IMR-90 (cell line): ENCODE measurements at regions not wholly inside any gene's neighbourhood (a gene's known extent, or its start where the extent isn't known, plus 50 kb on each side); places are given as distances from the start of the nearest gene placed in this dataset.

ENCODE experiments used
- ATAC-seq: fragments of 200-7000 bp; cut with Tn5 transposase; 2 replicates; pipeline ENCODE4 v1.9.1; 2020; ENCODE audit warnings: low read depth, mild to moderate bottlenecking, moderate library complexity
- BruUV-seq: library from RNA; stranded (reverse); fragments of 400-500 nt; replicated peaks from 2 replicates; lab custom pipeline; 2021; lab: Mats Ljungman, UMichigan
- CTCF ChIA-PET: fragments of 300-600 bp; formaldehyde crosslinking; extraction: SDS; loops from one replicate; lab custom pipeline; 2021; ENCODE audit warnings: antibody characterized with exemption; lab: Yijun Ruan, JAX
- POLR2A ChIA-PET: fragments of 300-600 bp; sonication (Branson Sonifier 250); formaldehyde crosslinking; loops from one replicate; lab custom pipeline; 2022; ENCODE audit warnings: antibody characterized with exemption; ENCODE audit not compliant: unreplicated experiment; lab: Charles Lee
- DNase-seq: peaks from one replicate; pipeline ENCODE4 v3.0.0; 2013
- H2AFZ ChIP-seq: replicated peaks from 2 replicates; pipeline ENCODE3; 2013; ENCODE audit warnings: low read length, mild to moderate bottlenecking; ENCODE audit not compliant: poor library complexity
- H2AK5ac ChIP-seq: 2 replicates; pipeline ENCODE4 v1.6.1; 2013; ENCODE audit warnings: low read depth, low read length, inconsistent platforms
- H2AK9ac ChIP-seq: replicated peaks from 2 replicates; pipeline ENCODE3; 2013; ENCODE audit warnings: mild to moderate bottlenecking, low read depth, low read length, moderate library complexity; ENCODE audit not compliant: poor library complexity
- H2BK120ac ChIP-seq: 2 replicates; pipeline ENCODE4 v1.6.1; 2013; ENCODE audit warnings: low read depth, low read length, inconsistent platforms
- H2BK15ac ChIP-seq: 3 replicates; pipeline ENCODE4 v1.6.1; 2013; ENCODE audit warnings: low read depth, low read length, inconsistent platforms
- H2BK20ac ChIP-seq: 2 replicates; pipeline ENCODE4 v1.6.1; 2013; ENCODE audit warnings: low read depth, mild to moderate bottlenecking, inconsistent platforms, low read length, moderate library complexity
- H2BK5ac ChIP-seq: 2 replicates; pipeline ENCODE4 v1.6.1; 2013; ENCODE audit warnings: mild to moderate bottlenecking, low read depth, low read length, inconsistent platforms; ENCODE audit not compliant: poor library complexity, severe bottlenecking
- H3K14ac ChIP-seq: replicated peaks from 2 replicates; pipeline ENCODE4 v1.6.1; 2013; ENCODE audit warnings: low read depth, low read length, inconsistent platforms
- H3K18ac ChIP-seq: 2 replicates; pipeline ENCODE4 v1.6.1; 2013; ENCODE audit warnings: low read depth, low read length, control low read depth
- H3K23ac ChIP-seq: 2 replicates; pipeline ENCODE4 v1.6.1; 2013; ENCODE audit warnings: low read depth, low read length, inconsistent platforms
- H3K27ac ChIP-seq: 2 replicates; pipeline ENCODE4 v1.5.1; 2013; ENCODE audit warnings: mild to moderate bottlenecking, control low read depth, low read length; ENCODE audit not compliant: insufficient read depth
- H3K27me3 ChIP-seq: 2 replicates; pipeline ENCODE4 v1.6.1; 2013; ENCODE audit warnings: low read length; ENCODE audit not compliant: control insufficient read depth, insufficient read depth
- H3K36me3 ChIP-seq: 2 replicates; pipeline ENCODE4 v1.6.1; 2013; ENCODE audit warnings: low read length, mixed read lengths; ENCODE audit not compliant: control insufficient read depth, insufficient read depth
- H3K4ac ChIP-seq: 2 replicates; pipeline ENCODE4 v1.6.1; 2013; ENCODE audit warnings: low read depth, low read length, inconsistent platforms
- H3K4me1 ChIP-seq: 2 replicates; pipeline ENCODE4 v1.6.1; 2013; ENCODE audit warnings: low read length, mixed read lengths; ENCODE audit not compliant: control insufficient read depth, insufficient read depth
- H3K4me2 ChIP-seq: 2 replicates; pipeline ENCODE4 v1.6.1; 2013; ENCODE audit warnings: low read depth, mild to moderate bottlenecking, control low read depth, low read length, moderate library complexity
- H3K4me3 ChIP-seq: 2 replicates; pipeline ENCODE4 v1.5.1; 2013; ENCODE audit warnings: low read depth, mild to moderate bottlenecking, control low read depth, low read length, moderate library complexity; ENCODE audit not compliant: insufficient read depth
- H3K56ac ChIP-seq: 2 replicates; pipeline ENCODE4 v1.6.1; 2013; ENCODE audit warnings: low read length, inconsistent platforms; ENCODE audit not compliant: insufficient read depth; ENCODE audit errors: extremely low read depth
- H3K79me1 ChIP-seq, 2 experiments: 2 replicates each; pipeline ENCODE4 v1.6.1; 2013; ENCODE audit warnings: low read length in 2 of 2, inconsistent platforms in 1 of 2, low read depth in 1 of 2
- H3K9ac ChIP-seq: 2 replicates; pipeline ENCODE4 v1.6.1; 2013; ENCODE audit warnings: low read depth, low read length, control low read depth
- H3K9me1 ChIP-seq: 2 replicates; pipeline ENCODE4 v1.6.1; 2013; ENCODE audit warnings: low read length, inconsistent platforms; ENCODE audit not compliant: insufficient read depth
- H3K9me3 ChIP-seq: 2 replicates; pipeline ENCODE4 v1.6.1; 2013; ENCODE audit warnings: low read length; ENCODE audit not compliant: control insufficient read depth, insufficient read depth
- H4K20me1 ChIP-seq: 2 replicates; pipeline ENCODE4 v1.6.1; 2013; ENCODE audit warnings: low read length, inconsistent platforms; ENCODE audit not compliant: insufficient read depth
- H4K5ac ChIP-seq: 2 replicates; pipeline ENCODE4 v1.6.1; 2013; ENCODE audit warnings: mild to moderate bottlenecking, low read depth, low read length, control low read depth
- H4K8ac ChIP-seq, 2 experiments: 2 replicates each; pipeline ENCODE4 v1.6.1; 2013; ENCODE audit warnings: low read depth in 2 of 2, low read length in 2 of 2, control low read depth in 1 of 2, inconsistent platforms in 1 of 2
- H4K91ac ChIP-seq: 2 replicates; pipeline ENCODE4 v1.6.1; 2013; ENCODE audit warnings: low read depth, low read length, inconsistent platforms; ENCODE audit not compliant: insufficient read depth
- BHLHE40 ChIP-seq: fragments of 150-350 bp; IDR thresholded peaks from 2 replicates; pipeline ENCODE4 v1.6.1; 2016; ENCODE audit warnings: mild to moderate bottlenecking, low read depth, low read length
- CEBPB ChIP-seq: IDR thresholded peaks from 2 replicates; pipeline ENCODE4 v1.6.1; 2012; ENCODE audit warnings: low read depth, low read length, improper control_type of control experiment
- CHD1 ChIP-seq: IDR thresholded peaks from 2 replicates; pipeline ENCODE4 v1.6.1; 2012; ENCODE audit warnings: low read depth, low read length, improper control_type of control experiment
- CTCF ChIP-seq: conservative IDR thresholded peaks from 2 replicates; pipeline ENCODE4 v1.5.1; 2012; ENCODE audit warnings: mild to moderate bottlenecking, low read depth, low read length, improper control_type of control experiment
- ELK1 ChIP-seq: fragments of 150-350 bp; IDR thresholded peaks from 2 replicates; pipeline ENCODE4 v1.6.1; 2016; ENCODE audit warnings: low read depth, mild to moderate bottlenecking, low read length, moderate library complexity, borderline replicate concordance
- FOS ChIP-seq: fragments of 150-350 bp; IDR thresholded peaks from 2 replicates; pipeline ENCODE4 v1.6.1; 2016; ENCODE audit warnings: low read depth, low read length
- MAFK ChIP-seq: IDR thresholded peaks from 2 replicates; pipeline ENCODE4 v1.6.1; 2012; ENCODE audit warnings: low read depth, low read length, improper control_type of control experiment
- MAZ ChIP-seq: IDR thresholded peaks from 2 replicates; pipeline ENCODE4 v1.6.1; 2012; ENCODE audit warnings: low read depth, mild to moderate bottlenecking, low read length, improper control_type of control experiment, moderate library complexity, borderline replicate concordance
- MXI1 ChIP-seq: IDR thresholded peaks from 2 replicates; pipeline ENCODE4 v1.6.1; 2012; ENCODE audit warnings: low read depth, mild to moderate bottlenecking, low read length, moderate library complexity, borderline replicate concordance
- NFE2L2 ChIP-seq: fragments of 150-350 bp; IDR thresholded peaks from 2 replicates; pipeline ENCODE4 v1.6.1; 2016; ENCODE audit warnings: low read depth, mild to moderate bottlenecking, low read length
- POLR2A ChIP-seq: IDR thresholded peaks from 2 replicates; pipeline ENCODE4 v1.6.1; 2012; ENCODE audit warnings: mild to moderate bottlenecking, low read depth, low read length
- RAD21 ChIP-seq: IDR thresholded peaks from 2 replicates; pipeline ENCODE4 v1.6.1; 2012; ENCODE audit warnings: low read length, improper control_type of control experiment
- RCOR1 ChIP-seq: IDR thresholded peaks from 2 replicates; pipeline ENCODE4 v1.6.1; 2012; ENCODE audit warnings: mild to moderate bottlenecking, low read length, improper control_type of control experiment; ENCODE audit not compliant: insufficient replicate concordance
- RFX5 ChIP-seq: IDR thresholded peaks from 2 replicates; pipeline ENCODE4 v1.8.0; 2012; ENCODE audit warnings: low read depth, mild to moderate bottlenecking, low read length, moderate library complexity
- SMC3 ChIP-seq: fragments of 150-350 bp; IDR thresholded peaks from 2 replicates; pipeline ENCODE4 v1.6.1; 2016; ENCODE audit warnings: low read depth, mild to moderate bottlenecking, antibody characterized with exemption, low read length, moderate library complexity
- USF2 ChIP-seq: fragments of 150-350 bp; IDR thresholded peaks from 2 replicates; pipeline ENCODE4 v1.6.1; 2017; ENCODE audit warnings: mild to moderate bottlenecking, antibody characterized with exemption, low read length, low read depth
- WGBS, 2 experiments: methylation state at CpG; one replicate each; pipeline versions ENCODE4 v1.1.5 to v1.1.7; 2013; ENCODE audit warnings: missing lambda C conversion rate in 2 of 2; ENCODE audit not compliant: insufficient read length in 1 of 2; ENCODE audit errors: extremely low coverage in 2 of 2; 5-methylcytosine and 5-hydroxymethylcytosine counted together
- dilution Hi-C: fragments of 300-500 bp; cut with HindIII; formaldehyde crosslinking; loops from one replicate; pipeline ENCODE4 v1.14.3; 2018; ENCODE audit warnings: low sequenced_read_pairs; ENCODE audit not compliant: unreplicated experiment
- in situ Hi-C: fragments of 300-500 bp; cut with MboI; formaldehyde crosslinking; loops from 3 replicates; pipeline ENCODE4 v1.14.3; 2019; ENCODE audit warnings: low sequenced_read_pairs, inconsistent platforms, mixed read lengths
- intact Hi-C: fragments of 100-400 bp; cut with micrococcal nuclease; formaldehyde crosslinking; loops from 2 replicates; pipeline ENCODE4 v1.10.0; 2022

DNA sequence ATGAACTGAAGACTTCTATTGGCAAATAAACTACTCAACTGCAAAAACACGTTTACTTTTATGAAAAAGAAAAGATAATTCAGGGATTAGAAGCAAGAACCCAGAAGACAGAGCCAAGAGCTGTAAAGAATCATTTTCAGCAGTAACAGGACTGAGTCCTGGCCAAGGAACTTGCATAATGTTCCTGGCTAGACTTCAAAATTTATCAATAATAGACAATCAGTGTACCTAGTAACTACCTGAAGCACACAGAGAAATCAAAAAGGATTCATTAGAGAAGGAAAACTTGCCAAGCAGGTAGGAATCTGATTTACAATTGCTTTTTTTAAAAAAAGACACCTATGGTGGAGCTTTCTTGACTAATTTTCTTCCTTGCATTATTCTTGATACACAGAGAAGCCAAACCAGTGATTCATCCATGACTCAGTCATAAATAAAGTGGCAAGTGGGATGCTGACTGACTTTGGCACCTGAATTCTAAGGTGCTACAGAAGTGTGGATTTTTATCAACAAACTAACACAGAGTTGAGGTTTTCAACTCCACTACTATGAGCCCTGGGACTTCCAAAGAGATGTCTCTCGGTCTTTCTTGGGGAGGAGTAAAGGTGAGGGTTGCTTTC, 281.3 kb downstream of the BMP7 start:
- Histone ChIP-seq H4K8ac (no peak overlapping the region), H3K18ac (no peak overlapping the region), H3K27ac (no peak overlapping the region), H3K56ac (no peak overlapping the region), H3K14ac (no peak overlapping the region), H3K9ac (no peak overlapping the region), H3K4me1 (no peaks in the 10 kb centered on the region), H2BK120ac (no peak overlapping the region), H2AK5ac (no peak overlapping the region), H3K27me3 (no peaks in the 10 kb centered on the region), H3K23ac (no peak overlapping the region), H2AFZ (no peak overlapping the region), H3K36me3 (no peaks in the 10 kb centered on the region), H3K9me3 (peaks cover 3% of the 10 kb centered on the region), H2AK9ac (no peak overlapping the region), H3K79me1 (no peaks in the 10 kb centered on the region), H4K20me1 (no peaks in the 10 kb centered on the region), H2BK20ac (no peak overlapping the region), H3K4me2 (no peak overlapping the region), H2BK15ac (no peak overlapping the region), H4K91ac (no peak overlapping the region), H2BK5ac (no peak overlapping the region), H4K5ac (no peak overlapping the region), H3K9me1 (no peaks in the 10 kb centered on the region), H3K4ac (no peak overlapping the region), H3K4me3 (no peak overlapping the region)
- DNase-seq (no peak), ATAC-seq (no peak)
- no TSS peak for BruUV-seq
- dilution Hi-C loops (no loop called here), in situ Hi-C loops (no loop called here), intact Hi-C loops (no loop called here)
- POLR2A ChIA-PET = no interaction called here
- CTCF ChIA-PET = no interaction called here
- TF ChIP-seq CTCF = no peak
- no peak for TF ChIP-seq ELK1
- TF ChIP-seq SMC3 = no peak
- TF ChIP-seq USF2 = no peak
- TF ChIP-seq CEBPB = no peak
- TF ChIP-seq RCOR1 = no peak
- TF ChIP-seq RFX5 = no peak
- no peak for TF ChIP-seq MAZ
- no peak for TF ChIP-seq CHD1
- TF ChIP-seq NFE2L2 = no peak
- TF ChIP-seq BHLHE40 = no peak
- TF ChIP-seq RAD21 = no peak
- no peak for TF ChIP-seq FOS
- TF ChIP-seq MXI1 = no peak
- TF ChIP-seq POLR2A = no peak
- no peak for TF ChIP-seq MAFK
- WGBS, 2 experiments = no CpG with 5 or more reads among the region's 2 CpGs
